NCI-H2107 treated with DMSO at 0.1 percent for 48 hours (cell line): ENCODE measurements at regions not wholly inside any gene's neighbourhood (a gene's known extent, or its start where the extent isn't known, plus 50 kb on each side); places are given as distances from the start of the nearest gene placed in this dataset.

Experiments used
- DNase-seq: peaks from one replicate; lab custom pipeline; 2025; ENCODE audit not compliant: unreplicated experiment; lab: John Stamatoyannopoulos, UW

DNA sequence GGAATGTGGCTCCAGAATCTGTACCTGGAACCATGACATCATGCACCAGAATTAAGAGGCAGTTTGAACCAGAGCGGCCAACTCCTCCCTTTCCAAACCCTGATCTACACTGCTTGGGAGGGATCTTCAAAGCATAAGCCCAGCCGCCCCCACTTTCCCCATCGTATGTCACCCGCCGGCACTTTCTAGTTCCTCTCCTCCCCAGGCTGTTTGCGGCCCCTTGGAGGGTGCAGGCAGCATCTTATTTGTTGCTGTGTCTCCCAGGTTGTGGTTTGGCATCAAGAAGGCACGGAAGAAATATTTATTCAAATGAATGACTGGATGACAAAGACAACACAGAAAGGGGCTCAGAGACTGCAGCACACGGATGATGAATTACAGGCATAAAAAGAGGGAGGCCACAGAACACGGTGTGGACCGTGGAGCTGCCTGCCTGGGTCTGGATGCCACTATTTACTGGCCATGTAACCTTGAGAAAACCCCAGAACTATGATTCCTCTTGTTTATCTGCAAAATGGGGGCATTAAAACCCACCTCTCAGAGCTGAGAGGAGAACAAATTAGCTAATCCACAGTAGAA lies 305.8 kb downstream of the EIPR1 start:
- no peak for DNase-seq

DNA sequence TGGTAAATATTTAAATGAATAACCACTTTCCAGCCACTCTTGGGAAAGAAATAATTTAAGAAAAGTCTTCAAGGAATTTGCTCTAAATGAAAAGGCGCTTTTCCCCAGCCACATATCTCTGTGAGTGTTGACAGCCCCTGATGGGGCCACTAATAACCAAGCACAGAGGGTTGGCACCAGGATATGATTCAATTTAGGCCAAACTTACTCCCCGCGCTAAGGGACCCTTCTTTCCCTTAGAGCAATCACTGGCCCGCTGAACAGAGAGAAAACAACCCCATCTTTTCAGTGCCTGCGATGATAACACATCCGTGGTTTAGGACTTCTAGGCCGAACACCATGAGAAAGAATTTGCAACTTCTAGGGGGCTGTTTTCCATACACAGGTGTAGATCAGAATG lies 310.8 kb downstream of the EIPR1 start:
- DNase-seq, result no peak

DNA sequence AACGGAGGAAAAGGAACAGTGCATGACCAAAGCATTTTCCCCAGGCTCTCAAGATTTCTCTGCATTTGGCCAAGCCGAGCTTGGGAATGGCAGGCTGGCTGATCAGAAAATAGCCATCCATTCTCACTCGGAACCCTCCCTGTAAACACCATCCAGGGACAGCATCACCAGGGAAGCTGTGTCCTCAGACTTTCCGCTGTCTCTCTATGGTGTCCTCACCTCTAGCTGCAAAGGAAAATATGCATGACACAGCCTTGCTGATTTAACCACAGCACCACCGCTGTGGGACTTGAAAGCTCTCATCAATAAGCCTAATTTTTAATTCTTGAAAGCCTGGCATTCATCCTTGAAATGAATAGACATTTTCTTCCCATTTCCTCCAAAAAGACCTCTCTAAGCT lies 311.7 kb downstream of the EIPR1 start:
- no peak for DNase-seq

DNA sequence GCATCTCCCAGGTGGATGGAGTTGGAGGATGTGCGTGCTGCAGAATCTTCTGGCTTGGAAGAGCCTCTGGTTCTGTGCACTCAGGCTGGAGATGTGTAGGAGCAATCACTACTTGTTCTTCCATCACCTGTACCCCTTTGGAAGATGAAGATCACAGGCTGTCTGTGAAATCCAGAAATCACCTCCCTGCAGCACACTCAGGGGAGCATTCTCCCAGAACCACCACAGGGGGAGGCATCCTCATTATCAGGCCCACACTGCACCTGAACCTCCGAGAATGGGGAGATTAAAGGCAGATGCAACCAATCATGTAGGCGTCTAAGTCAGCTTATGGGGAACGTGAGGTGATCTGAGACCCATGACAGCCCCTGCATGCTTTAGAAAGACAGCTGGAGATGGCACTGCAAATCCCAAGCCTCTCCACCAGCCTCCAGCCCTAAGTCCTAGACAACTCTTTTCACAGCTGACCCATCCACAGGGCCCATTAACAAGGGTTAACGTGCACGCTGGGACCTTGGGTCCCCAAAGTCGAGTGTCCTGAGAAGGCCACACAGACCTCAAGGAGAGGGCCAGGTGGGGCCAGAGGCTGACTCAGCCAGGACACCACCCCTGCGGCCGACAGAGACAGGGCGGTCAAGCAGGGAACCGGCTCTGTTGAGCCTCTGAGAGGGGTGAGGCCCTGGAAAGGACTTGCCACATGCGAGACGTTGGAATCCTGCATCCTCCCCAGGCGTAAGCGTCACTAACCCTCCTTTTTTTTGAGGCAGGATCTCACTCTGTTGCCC lies 314.9 kb downstream of the EIPR1 start:
- no peak for DNase-seq

DNA sequence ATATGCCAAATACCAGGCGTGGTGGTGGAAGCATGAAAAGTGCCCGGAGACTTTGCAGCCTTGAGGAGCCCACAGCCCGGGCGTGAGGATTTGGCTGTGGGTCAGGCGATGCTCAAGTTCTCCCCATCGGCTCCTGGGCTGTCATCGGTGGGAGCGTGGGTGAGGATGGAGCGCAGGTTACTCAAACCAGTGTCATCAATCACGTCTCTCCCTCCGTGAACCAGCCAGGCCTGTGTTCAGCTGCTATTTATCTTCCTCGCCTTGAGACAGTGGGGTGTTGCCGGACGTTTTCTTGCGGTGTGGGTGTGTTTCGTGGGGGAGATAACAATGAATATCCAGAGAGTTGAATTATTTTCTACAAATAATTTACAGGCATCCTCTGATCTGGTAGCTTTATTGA lies 317.6 kb downstream of the EIPR1 start:
- DNase-seq, result no peak

DNA sequence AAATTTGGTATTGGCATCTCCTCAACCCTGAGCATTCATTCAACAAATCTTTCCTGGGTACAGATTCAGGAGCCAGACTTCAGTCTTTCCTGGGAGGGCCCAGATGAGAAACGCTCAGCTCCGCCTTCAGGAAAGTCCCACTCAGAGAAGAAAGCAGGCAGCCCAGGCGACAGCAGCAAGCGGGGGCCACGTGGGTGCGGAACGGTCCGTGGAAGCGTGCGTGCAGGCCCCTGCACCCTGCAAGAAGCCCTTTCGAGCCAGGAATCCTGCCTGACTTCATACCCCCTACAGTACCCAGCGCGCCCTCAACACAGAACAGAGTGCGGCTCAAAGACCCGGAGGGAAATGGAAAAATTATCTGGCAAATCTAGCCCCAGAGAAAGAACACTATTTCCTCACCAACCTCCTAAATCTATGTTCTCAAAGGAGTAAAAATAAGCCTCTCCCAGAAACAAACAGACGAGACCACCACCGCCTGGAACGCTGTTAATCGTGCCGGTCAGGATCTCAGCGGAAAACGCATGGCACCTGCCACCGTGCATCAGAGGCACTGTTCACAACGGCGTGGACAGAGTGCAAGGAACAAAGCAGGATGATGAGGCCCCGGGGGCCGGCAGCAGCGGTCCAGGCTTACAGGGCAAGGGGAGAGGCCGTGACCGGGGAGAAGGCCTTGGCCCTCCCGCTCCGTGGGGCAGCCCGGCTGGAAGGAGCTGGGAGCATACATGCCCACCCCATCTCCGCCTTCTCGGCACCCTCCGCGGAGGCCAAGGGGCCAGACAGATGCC lies 318.3 kb downstream of the EIPR1 start:
- DNase-seq, result no peak

DNA sequence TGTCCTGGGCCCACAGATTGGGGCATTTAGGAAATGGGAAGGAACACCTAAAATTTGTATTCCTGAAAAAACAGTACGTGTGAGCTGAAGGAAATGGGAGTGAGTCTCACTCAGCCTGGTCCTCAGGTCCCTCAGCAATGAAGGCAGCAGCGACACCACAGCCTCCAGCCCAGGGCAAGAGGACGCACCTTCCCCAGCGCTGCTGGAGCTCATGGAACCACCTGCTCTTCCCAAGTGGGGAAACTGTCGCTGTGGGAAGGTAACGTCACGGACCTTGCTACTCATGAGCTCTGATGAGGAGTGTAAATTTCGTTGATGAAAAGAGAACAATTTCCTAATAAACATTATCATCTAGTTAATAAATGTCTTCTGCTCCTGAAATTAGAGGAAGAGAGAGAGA lies 323.6 kb downstream of the EIPR1 start:
- no peak for DNase-seq

DNA sequence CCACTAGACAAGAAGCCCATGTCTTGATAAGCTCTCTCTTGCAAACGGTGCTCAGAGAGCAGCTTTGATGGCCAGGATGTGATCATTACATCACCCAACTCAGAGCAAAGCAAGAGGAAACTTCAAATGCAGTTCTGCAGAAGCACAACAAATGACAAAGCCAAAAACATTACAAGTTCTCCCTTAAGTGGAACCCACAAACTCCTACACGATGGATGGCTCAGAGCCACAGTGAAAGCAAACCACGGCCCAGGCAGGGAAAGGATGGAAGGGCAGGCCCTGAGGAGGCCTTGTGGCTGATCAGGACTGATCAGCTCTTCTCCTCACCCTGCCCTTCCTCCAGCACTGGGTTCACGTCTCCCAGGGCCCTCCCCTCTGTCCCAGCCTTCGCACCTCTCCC lies 326.4 kb downstream of the EIPR1 start:
- peak; percentile 12 for DNase-seq

DNA sequence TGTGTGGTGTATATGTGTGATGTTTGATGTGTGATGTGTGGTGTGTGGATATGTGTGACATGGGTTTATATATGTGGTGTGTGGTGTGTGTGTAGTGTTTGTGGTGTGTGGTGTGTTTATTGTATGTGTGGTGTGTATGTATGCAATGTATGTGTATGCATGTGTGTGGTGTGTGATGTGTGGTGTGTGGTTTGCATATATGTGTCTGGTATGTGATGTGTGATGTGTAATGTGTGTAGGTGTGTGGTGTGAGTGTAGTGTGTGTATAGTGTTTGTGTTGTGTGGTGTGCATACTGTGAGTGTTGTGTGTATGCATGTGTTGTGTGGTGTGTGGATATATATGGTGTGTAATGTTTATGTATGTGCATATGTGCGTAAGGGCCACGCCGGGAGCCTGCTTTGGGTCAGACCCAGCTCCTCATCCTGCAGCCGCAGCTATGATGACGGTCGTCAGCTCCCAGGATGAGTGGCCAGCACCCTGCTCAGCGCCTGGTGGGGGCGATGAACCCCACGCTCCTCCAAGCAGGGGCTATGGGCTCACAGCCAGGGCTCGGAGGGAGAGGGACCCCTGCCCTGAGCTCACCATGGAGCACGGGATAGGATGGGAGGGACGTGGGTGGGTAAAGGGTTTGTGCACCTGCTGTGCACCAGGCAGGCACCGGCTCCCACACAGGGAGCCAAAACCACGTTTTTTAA lies 331.3 kb downstream of the EIPR1 start:
- no peak for DNase-seq

DNA sequence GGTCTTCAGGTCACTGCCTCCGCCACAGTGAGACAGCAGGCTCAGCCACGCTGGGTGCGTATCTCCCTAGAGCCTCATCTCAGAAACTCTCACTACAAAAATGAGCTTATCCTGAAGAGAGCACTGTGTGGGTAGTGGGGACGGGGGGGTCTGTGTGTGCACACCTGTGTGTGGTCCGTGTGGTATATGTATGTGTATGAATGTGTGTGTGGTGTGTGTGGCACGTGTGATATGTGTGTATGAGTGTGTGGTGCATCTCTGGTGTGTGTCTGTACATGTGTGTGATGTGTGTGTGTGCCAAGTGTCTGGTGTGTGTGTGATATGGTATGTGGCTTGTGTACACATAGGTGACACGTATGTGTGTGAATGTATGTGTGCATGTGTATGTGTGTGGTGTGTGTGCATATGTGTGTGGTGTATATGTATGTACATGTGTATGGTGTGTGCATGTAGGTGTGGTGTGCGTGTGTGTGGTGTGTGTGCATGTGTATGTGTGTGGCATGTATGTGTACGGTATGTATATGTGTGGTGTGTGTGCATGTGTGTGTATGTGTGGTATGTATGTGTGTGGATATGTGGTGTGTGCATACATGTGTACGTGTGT lies 332.2 kb downstream of the EIPR1 start:
- DNase-seq, result no peak

DNA sequence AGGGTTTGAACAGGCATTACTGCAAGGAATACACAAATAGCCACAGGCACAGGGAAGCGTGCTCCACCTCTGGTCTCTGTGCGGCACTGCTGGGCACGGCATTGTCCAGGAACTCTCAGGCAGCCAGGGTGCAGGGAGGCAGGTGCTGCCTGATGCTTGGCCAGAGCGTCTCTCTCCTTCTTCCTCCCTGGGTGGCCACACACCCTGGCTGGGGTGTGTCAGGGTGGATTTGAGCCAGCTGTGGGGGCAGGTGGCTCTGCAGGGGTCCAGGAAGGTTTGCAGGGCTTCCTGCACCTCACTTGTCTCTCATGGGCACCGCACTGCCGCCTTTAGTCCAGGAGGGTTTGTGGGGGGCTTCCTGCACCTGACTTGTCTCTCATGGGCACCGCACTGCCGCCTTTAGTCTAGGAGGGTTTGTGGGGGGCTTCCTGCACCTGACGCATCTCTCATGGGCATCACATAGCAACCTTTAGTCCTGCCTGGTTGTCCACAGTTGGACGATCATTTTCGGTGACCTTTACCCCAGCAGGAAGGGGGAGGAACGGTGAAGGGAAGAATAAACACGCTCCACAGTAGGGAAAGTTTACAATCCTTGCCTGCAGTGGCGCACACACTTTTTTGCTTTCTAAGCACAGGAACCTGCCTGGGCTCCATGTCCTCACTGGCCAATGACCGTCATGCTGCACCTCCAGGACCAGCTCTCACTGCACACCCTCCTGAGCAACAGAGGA lies 332.9 kb downstream of the EIPR1 start:
- no peak for DNase-seq

DNA sequence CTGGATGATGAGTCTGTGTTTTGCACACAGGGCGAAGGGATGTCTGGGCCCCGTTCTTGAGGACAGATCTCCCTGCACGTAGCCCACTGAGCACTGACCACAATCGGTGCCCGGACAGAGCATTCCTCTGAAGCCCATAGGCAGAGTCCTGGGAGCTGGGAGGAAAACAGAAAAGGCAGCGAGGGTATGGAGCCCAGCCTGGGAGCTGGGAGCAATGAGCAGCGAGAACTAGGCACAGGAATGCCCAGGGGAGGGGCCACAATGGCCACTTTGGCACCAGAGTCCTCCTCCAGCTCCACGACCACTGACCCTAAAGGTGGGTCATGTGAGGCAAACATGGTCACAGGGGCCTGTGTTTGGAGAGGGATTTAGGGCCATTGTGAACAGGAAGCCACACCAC lies 333.9 kb downstream of the EIPR1 start:
- no peak for DNase-seq

DNA sequence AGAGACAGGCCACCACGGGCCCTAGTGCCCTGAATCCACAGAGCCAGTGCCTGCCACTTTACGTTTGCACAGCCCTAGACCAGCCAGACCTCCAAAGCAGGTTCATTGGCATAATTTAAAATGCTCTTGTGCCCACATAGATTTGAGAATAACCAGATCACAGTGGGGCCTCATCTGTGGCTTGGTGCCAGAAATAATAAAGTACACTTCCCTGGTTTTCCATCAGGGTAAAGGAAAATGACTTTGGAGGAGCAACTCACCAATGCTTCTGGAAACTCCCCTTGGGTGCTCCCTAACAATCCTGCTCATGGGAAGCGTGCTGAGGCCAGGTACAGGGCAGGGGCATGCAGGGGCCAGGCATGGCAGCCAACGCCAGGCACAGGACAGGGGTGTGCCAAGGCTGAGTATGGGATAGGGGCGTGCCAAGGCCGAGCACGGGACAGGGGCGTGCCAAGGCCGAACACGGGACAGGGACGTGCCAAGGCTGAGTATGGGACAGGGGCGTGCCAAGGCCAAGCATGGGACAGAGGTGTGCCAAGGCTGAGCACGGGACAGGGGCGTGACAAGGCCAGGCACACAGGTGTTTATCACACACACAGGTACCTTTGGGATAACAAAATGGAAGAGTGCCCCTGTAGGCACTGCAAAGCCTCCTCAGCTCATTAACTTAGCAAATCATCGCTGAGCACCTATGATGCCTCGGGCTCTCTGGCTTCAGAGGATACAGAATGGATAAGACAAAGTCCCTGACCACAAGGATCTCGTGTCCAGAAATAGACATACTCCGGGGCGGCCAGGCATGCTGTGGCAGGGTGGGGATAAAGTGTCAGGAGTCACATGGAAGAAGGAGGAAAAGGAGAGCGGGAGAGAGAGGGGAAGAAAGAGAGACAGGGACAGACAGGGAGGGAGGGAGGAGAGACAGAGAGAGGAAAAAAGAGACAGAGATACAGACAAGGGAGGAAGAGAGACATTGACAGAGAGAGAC lies 334.7 kb downstream of the EIPR1 start:
- DNase-seq, result no peak

DNA sequence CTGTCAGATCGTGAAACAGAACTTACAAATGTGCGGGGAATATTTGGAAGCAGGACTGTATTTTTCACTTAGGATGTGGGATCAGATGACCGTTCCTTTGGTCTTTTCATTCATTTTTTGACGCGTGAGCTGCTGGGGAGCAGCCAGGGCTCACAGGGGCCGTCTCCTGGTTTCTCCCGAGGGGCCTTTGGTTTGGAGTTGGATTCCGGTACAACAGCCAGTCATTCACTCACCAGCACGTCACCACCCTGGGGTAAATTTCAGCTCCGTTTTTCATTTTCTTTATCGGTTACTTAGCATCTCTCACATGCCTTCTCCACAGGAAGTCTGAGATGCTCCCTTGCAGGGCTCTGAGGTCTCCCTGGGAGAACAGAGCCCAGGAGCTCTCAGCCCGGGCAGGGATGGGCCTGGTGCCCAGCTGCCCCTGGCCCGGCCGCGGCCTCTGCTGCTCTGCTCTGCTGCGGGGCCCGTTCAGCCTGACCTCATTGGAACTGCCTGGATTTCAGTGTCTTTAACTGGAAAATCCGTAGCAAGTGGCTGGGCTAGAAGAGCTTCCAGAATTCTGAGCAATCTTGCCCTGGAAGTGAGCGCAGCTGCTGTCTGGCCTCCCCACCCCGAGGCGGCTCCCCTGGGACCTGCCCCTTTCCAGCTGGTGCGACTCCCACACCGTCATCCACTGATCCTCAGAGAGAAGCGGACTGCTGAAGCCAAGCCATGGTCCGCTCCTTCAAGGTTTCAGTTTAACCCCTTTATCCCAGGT lies 335.6 kb downstream of the EIPR1 start:
- DNase-seq, result peak; percentile 30

DNA sequence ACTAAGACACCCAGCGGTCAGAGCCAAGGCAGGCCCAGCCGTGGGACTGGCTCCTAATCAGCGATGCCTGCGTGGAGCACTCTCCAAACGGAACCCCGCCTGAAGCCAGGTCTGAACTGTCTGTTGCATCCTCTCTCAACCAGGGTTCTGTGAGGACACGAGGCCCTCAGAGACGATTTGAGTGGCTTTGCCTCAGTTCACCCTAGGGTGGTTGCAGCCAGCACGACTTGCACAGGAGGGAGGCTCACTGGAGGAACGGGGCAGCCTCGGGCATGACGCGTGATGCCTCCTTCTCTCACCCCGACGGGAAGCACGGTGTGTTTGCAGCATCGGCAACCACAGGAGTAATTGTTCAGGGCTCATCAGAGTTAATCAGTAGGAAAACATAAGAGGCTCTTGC lies 336.4 kb downstream of the EIPR1 start:
- no peak for DNase-seq

DNA sequence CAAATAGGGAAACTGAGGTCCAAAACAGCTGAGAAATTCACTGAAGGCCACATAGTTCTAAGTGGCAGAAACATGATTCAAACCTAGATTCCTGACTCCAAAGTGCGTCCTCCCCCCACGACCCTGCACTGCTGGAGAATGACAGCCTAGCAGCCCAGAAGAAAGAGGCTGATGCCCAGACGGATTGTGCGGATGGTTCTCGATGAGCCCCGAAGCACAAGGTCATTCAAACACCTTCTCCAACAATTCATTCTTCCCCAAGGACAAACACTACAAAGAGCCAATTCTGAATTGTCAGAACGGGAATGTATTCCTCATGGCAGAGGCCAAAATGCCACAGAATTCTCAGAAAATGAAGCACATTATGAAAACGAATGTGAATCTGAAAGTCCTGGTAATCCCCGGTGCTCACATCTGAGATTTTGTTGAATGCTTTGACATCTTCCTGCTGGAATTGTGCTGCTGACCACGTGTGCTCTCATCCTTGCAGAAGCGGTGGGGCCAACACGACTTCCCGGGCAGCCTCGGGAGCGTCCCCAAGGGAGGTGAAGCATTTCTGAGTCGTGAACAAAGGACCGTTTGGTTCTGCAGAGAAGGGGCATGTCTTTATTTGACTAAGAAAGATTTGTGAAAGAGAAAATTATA lies 337.0 kb downstream of the EIPR1 start:
- DNase-seq, result no peak

DNA sequence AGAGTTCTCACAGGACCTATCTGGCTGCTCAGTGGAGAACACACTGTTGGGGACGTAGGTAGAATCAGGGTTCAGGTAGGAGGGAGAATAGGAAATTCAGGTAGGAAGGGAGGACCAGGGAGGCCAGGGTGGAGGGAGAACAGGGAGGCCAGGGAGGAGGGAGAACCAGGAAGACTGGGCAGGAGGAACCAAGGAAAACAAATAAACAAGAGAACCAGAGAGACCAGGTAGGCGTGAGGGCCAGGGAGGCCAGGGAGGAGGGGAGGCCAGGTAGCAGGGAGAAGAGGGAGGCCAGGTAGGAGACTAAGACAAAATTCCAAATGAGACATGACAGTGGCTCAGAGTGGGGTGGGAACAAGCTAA lies 337.6 kb downstream of the EIPR1 start:
- no peak for DNase-seq
